COLO668 (cell line): ENCODE measurements at regions not wholly inside any gene's neighbourhood (a gene's known extent, or its start where the extent isn't known, plus 50 kb on each side); places are given as distances from the start of the nearest gene placed in this dataset.

Experiments
- DNase-seq: peaks from one replicate; lab custom pipeline; 2025; ENCODE audit not compliant: unreplicated experiment; lab: John Stamatoyannopoulos, UW

GRCh38 chr11:119861160-119861559 is 132.2 kb upstream of the NECTIN1 start:
- DNase-seq: no peak

- no peak for DNase-seq
These were observed 131.6 kb upstream of the NECTIN1 start for GRCh38 chr11:119860561-119861094.

GRCh38 chr11:119859684-119860083 is 130.7 kb upstream of the NECTIN1 start:
- DNase-seq: no peak

GRCh38 chr11:119858288-119858687 is 129.3 kb upstream of the NECTIN1 start:
- DNase-seq: no peak

- DNase-seq: no peak
These were observed 127.9 kb upstream of the NECTIN1 start for GRCh38 chr11:119856681-119857485.

GRCh38 chr11:119855066-119855465 is 126.1 kb upstream of the NECTIN1 start:
- DNase-seq: no peak

- peak; percentile 46 for DNase-seq
These were observed 125.5 kb upstream of the NECTIN1 start for GRCh38 chr11:119854521-119854920.

- no peak for DNase-seq
These were observed 124.8 kb upstream of the NECTIN1 start for GRCh38 chr11:119853581-119854360.

GRCh38 chr11:119852741-119853140 is 123.7 kb upstream of the NECTIN1 start:
- no peak for DNase-seq

- DNase-seq: no peak
These were observed 121.9 kb upstream of the NECTIN1 start for GRCh38 chr11:119850822-119851409.

GRCh38 chr11:119849872-119850271 is 120.9 kb upstream of the NECTIN1 start:
- DNase-seq: no peak

GRCh38 chr11:119847853-119848252 is 118.9 kb upstream of the NECTIN1 start:
- no peak for DNase-seq

GRCh38 chr11:119846374-119846773 is 117.4 kb upstream of the NECTIN1 start:
- no peak for DNase-seq

GRCh38 chr11:119845756-119846155 is 116.8 kb upstream of the NECTIN1 start:
- DNase-seq: no peak

- DNase-seq: no peak
These were observed 116.3 kb upstream of the NECTIN1 start for GRCh38 chr11:119845305-119845704.

- DNase-seq: no peak
These were observed 115.8 kb upstream of the NECTIN1 start for GRCh38 chr11:119844808-119845207.

- no peak for DNase-seq
These were observed 114.9 kb upstream of the NECTIN1 start for GRCh38 chr11:119843877-119844276.

- DNase-seq: no peak
These were observed 113.7 kb upstream of the NECTIN1 start for GRCh38 chr11:119842731-119843130.

- no peak for DNase-seq
These were observed 110.6 kb upstream of the NECTIN1 start for GRCh38 chr11:119839476-119840133.

GRCh38 chr11:119835753-119836152 is 106.8 kb upstream of the NECTIN1 start:
- DNase-seq: no peak
